ENCODE measurements at regions not wholly inside any gene's neighbourhood (a gene's known extent, or its start where the extent isn't known, plus 50 kb on each side); places are given as distances from the start of the nearest gene placed in this dataset.
A peak's percentile ranks its signal among the peaks of the same experiment; 100 is the strongest.

DNA sequence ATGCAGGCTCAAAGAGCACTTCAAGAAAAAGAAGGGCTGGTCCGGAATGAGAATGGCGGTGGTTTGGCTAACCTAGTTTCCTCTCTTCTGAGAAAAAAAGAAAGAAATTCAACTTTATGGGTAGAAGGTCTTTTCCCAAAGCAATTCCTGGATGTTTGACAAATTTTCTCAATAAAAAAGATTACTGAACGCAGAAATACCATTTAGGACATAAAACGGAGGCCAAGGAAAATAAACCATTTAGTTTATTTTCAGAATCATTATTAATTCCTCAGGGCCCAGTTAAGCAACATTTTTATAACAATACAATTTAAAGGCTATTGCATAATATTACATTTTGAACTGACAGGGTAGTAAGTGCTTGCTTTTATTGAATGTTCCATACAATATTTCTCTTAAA is 284.6 kb upstream of the ANKRD30A start:
- intact Hi-C loops (cut with micrococcal nuclease) = no loop called here
- no peak overlapping the region for H3K14ac ChIP-seq (replicated peaks; ENCODE audit: low read depth, low read length)
- H3K4me3 ChIP-seq (ENCODE audit: insufficient read depth, low read depth, low read length) = no peak overlapping the region
- H3K27ac ChIP-seq (ENCODE audit: insufficient read depth, low read length) = no peak overlapping the region
- dilution Hi-C loops (cut with HindIII; ENCODE audit: low sequenced_read_pairs, unreplicated experiment) = no loop called here
- TF ChIP-seq, protein P1, sequence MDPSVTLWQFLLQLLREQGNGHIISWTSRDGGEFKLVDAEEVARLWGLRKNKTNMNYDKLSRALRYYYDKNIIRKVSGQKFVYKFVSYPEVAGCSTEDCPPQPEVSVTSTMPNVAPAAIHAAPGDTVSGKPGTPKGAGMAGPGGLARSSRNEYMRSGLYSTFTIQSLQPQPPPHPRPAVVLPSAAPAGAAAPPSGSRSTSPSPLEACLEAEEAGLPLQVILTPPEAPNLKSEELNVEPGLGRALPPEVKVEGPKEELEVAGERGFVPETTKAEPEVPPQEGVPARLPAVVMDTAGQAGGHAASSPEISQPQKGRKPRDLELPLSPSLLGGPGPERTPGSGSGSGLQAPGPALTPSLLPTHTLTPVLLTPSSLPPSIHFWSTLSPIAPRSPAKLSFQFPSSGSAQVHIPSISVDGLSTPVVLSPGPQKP (IDR thresholded peaks at IDR 0.05; ENCODE audit: borderline replicate concordance, low read depth, low read length) = no peak
- no peak for TF ChIP-seq CHD1 (IDR thresholded peaks at IDR 0.05; ENCODE audit: low read depth, low read length)
- 0 out of 2 replicates have a peak, but pooled peaks have one; percentile 20 for TF ChIP-seq CEBPB (IDR thresholded peaks at IDR 0.05; ENCODE audit: low read depth, low read length)
- H4K8ac ChIP-seq (ENCODE audit: low read depth in 2 of 2, low read length in 2 of 2) = no peak overlapping the region
- no peak for ATAC-seq (ENCODE audit: low read depth)
- H3K56ac ChIP-seq (ENCODE audit: extremely low read depth, insufficient read depth, low read length) = no peak overlapping the region
- H2BK20ac ChIP-seq (ENCODE audit: low read depth, low read length) = no peak overlapping the region
- no peaks in the 10 kb centered on the region for H3K36me3 ChIP-seq (ENCODE audit: control insufficient read depth, insufficient read depth, low read length)
- H3K23ac ChIP-seq (ENCODE audit: low read depth, low read length) = no peak overlapping the region
- no TSS peak for BruUV-seq (replicated peaks)
- H3K27me3 ChIP-seq (ENCODE audit: control insufficient read depth, insufficient read depth, low read length) = no peaks in the 10 kb centered on the region
- no peak overlapping the region for H4K5ac ChIP-seq (ENCODE audit: low read depth, low read length)
- WGBS, 2 experiments (ENCODE audit: extremely low coverage in 2 of 2, insufficient read length in 1 of 2) = no CpG with 5 or more reads among the region's 4 CpGs
- no peaks in the 10 kb centered on the region for H4K20me1 ChIP-seq (ENCODE audit: insufficient read depth, low read length)
- H3K9me3 ChIP-seq (ENCODE audit: control insufficient read depth, insufficient read depth, low read length) = no peaks in the 10 kb centered on the region
- POLR2A ChIA-PET (ENCODE audit: unreplicated experiment) = no interaction called here
- H3K9me1 ChIP-seq (ENCODE audit: insufficient read depth, low read length) = no peaks in the 10 kb centered on the region
- no peak overlapping the region for H2AK5ac ChIP-seq (ENCODE audit: low read depth, low read length)
- H3K4me2 ChIP-seq (ENCODE audit: low read depth, low read length) = no peak overlapping the region
- no peak overlapping the region for H3K4ac ChIP-seq (ENCODE audit: low read depth, low read length)
- no peaks in the 10 kb centered on the region for H3K4me1 ChIP-seq (ENCODE audit: control insufficient read depth, insufficient read depth, low read length)
- DNase-seq = no peak
- no peak overlapping the region for H2AFZ ChIP-seq (replicated peaks; ENCODE audit: low read length, poor library complexity)
- CTCF ChIA-PET = no interaction called here
- no peak overlapping the region for H2BK120ac ChIP-seq (ENCODE audit: low read depth, low read length)
- H3K18ac ChIP-seq (ENCODE audit: low read depth, low read length) = no peak overlapping the region
- in situ Hi-C loops (cut with MboI; ENCODE audit: low sequenced_read_pairs) = no loop called here
- H4K91ac ChIP-seq (ENCODE audit: insufficient read depth, low read depth, low read length) = no peak overlapping the region
- H3K9ac ChIP-seq (ENCODE audit: low read depth, low read length) = no peak overlapping the region
- no peak overlapping the region for H2BK15ac ChIP-seq (ENCODE audit: low read depth, low read length)
- no peak overlapping the region for H2BK5ac ChIP-seq (ENCODE audit: low read depth, low read length, poor library complexity, severe bottlenecking)
- no peaks in the 10 kb centered on the region for H3K79me1 ChIP-seq (ENCODE audit: low read depth in 1 of 2, low read length in 2 of 2)
- no peak overlapping the region for H2AK9ac ChIP-seq (replicated peaks; ENCODE audit: low read depth, low read length, poor library complexity)

Data from IMR-90 (cell line).